ENCODE measurements at regions not wholly inside any gene's neighbourhood (a gene's known extent, or its start where the extent isn't known, plus 50 kb on each side); places are given as distances from the start of the nearest gene placed in this dataset.
A peak's percentile ranks its signal among the peaks of the same experiment; 100 is the strongest.

GRCh38 chr7:120207037-120207436 lies 65.9 kb upstream of the KCND2 start:
- Histone ChIP-seq H3K27ac (no peak overlapping the region), H3K9me3 (ENCODE audit: low read depth) (no peaks in the 10 kb centered on the region), H3K4me1 (ENCODE audit: low read depth) (no peaks in the 10 kb centered on the region), H3K4me3 (no peak overlapping the region), H3K27me3 (no peaks in the 10 kb centered on the region), H3K36me3 (no peaks in the 10 kb centered on the region)
- DNase-seq (ENCODE audit: low read depth in 1 of 2, low spot score in 1 of 2) = no peak
- TF ChIP-seq CTCF (IDR thresholded peaks at IDR 0.05; ENCODE audit: low read depth, low read length) = no peak

- Histone ChIP-seq H3K27me3 (no peaks in the 10 kb centered on the region), H3K9me3 (ENCODE audit: low read depth) (no peaks in the 10 kb centered on the region), H3K27ac (no peak overlapping the region), H3K36me3 (no peaks in the 10 kb centered on the region), H3K4me3 (no peak overlapping the region), H3K4me1 (ENCODE audit: low read depth) (no peaks in the 10 kb centered on the region)
- TF ChIP-seq CTCF (IDR thresholded peaks at IDR 0.05; ENCODE audit: low read depth, low read length) = no peak
- no peak for DNase-seq (ENCODE audit: low read depth in 1 of 2, low spot score in 1 of 2)
Observed at GRCh38 chr7:120215654-120216053, 57.3 kb upstream of the KCND2 start.

- no peak for TF ChIP-seq CTCF (IDR thresholded peaks at IDR 0.05; ENCODE audit: low read depth, low read length)
- H3K4me1 ChIP-seq (ENCODE audit: low read depth) = no peaks in the 10 kb centered on the region
- DNase-seq (ENCODE audit: low read depth in 1 of 2, low spot score in 1 of 2) = no peak
- H3K27ac ChIP-seq = no peak overlapping the region
- no peak overlapping the region for H3K4me3 ChIP-seq
- no peaks in the 10 kb centered on the region for H3K9me3 ChIP-seq (ENCODE audit: low read depth)
- no peaks in the 10 kb centered on the region for H3K27me3 ChIP-seq
- H3K36me3 ChIP-seq = no peaks in the 10 kb centered on the region
Observed at GRCh38 chr7:120216947-120217346, 56.0 kb upstream of the KCND2 start.

- Histone ChIP-seq H3K4me3 (no peak overlapping the region), H3K9me3 (ENCODE audit: low read depth) (no peaks in the 10 kb centered on the region), H3K36me3 (no peaks in the 10 kb centered on the region), H3K27ac (no peak overlapping the region), H3K4me1 (ENCODE audit: low read depth) (no peaks in the 10 kb centered on the region), H3K27me3 (no peaks in the 10 kb centered on the region)
- DNase-seq (ENCODE audit: low read depth in 1 of 2, low spot score in 1 of 2) = peak in 1 of 2 donors; percentile 58
- no peak for TF ChIP-seq CTCF (IDR thresholded peaks at IDR 0.05; ENCODE audit: low read depth, low read length)
Observed at GRCh38 chr7:120218712-120219111, 54.3 kb upstream of the KCND2 start.

- TF ChIP-seq CTCF (IDR thresholded peaks at IDR 0.05; ENCODE audit: low read depth, low read length) = no peak
- Histone ChIP-seq H3K36me3 (no peaks in the 10 kb centered on the region), H3K4me3 (no peak overlapping the region), H3K4me1 (ENCODE audit: low read depth) (no peaks in the 10 kb centered on the region), H3K9me3 (ENCODE audit: low read depth) (no peaks in the 10 kb centered on the region), H3K27me3 (no peaks in the 10 kb centered on the region), H3K27ac (no peak overlapping the region)
- no peak for DNase-seq (ENCODE audit: low read depth in 1 of 2, low spot score in 1 of 2)
Observed at GRCh38 chr7:120221666-120222065, 51.3 kb upstream of the KCND2 start.

Measured in cardiac muscle cell (in vitro differentiated cells and primary cell).